H4 (cell line): ENCODE measurements at regions not wholly inside any gene's neighbourhood (a gene's known extent, or its start where the extent isn't known, plus 50 kb on each side); places are given as distances from the start of the nearest gene placed in this dataset.

Experiments used
- DNase-seq: peaks from one replicate; pipeline ENCODE4 v3.0.0-alpha.2; 2015; ENCODE audit warnings: low spot score

- DNase-seq: no peak
These were observed 154.4 kb upstream of the MKLN1 start for GRCh38 chr7:131173145-131173890.

DNA sequence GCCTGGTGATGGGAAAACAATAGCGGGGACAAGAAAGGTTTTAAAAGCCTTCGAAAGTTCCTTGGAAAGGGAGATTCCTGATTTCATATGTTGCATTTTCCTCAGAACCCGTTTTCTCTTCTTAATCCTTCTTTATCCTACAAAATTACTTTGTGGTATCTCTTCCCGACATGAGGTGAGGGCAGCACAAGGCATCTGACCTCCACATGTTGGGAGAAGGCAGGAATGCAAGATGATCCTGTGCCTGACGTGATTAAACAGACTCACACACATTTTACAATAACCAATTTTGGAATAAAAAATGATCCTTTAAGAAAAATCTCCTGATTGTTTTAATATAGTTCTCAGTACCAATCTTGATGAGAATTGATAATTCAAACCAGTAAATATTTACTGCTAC, 153.3 kb upstream of the MKLN1 start:
- DNase-seq: no peak

GRCh38 chr7:131174855-131175254, 152.8 kb upstream of the MKLN1 start:
- DNase-seq: no peak

DNA sequence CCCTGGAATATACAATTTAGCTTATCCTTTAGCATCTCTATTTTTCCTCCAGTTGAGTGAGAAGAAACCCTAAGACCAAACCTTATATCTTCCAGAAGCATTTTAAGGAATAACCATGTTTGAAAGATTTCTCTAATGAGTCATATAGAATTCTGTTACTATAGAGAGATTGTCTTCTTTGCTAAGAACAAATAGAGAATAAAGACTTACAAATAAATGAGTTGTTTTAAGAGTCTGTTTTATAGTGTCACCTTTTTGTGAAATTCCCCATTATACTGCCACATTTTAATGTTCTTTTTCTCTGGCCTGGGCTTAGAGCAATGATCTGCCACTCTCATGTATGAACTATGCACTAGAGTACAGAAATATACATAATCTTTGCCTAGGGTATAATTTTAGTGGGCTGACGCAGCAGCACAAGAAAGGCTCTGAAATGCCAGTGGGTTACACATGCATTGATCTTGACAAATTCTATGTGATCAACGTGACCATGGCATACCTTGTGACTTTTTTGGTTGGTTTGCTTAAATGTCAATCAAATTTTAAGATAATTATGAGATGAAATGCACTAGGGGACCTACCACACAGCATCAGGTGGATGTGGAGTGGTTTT, 145.1 kb upstream of the MKLN1 start:
- DNase-seq: no peak

GRCh38 chr7:131183072-131183471, 144.6 kb upstream of the MKLN1 start:
- no peak for DNase-seq

DNA sequence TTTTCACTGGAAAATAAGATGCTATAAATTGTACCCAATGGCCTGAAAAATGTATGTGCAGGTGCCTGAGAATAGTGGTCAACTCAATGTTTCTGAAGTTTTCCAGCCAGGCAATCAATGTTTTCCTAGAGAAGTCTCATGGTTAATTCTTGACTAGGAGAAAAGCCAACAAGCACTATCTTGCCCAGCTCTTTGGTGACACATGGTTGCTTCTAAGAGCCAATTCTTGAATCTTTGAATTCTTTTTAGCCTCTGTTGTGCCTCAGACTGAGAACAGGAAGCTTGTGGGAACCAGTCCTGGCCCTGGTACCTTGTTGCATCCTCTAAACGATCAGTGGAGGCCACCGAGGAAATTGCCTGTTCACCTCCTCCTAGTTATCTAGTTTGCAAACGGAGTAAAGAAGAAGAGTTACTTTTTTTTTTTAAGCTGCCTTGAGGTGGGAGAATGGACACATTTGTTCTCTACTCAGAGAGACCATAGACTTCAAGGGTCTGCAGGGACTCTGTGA, 144.0 kb upstream of the MKLN1 start:
- no peak for DNase-seq

DNA sequence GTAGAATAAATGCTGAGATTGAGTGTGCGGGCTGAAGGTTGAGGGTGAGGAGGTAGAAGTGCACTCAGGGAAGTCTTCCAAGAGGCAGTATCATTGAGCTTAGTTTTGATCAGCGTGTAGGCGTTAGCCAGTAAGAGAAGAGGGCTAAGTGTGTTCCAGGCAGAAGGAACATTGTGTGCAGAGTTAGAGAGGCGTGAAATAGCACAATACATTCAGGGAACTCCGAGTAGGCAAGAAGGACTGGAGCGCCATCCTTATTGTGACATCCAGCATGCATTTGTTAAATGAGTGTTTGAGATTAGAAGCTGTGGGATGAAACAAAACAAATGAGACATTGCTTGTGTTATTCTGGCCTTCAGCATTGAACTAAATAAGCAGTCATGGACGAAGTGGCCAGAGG, 140.9 kb upstream of the MKLN1 start:
- no peak for DNase-seq

- peak; percentile 83 for DNase-seq
These were observed 139.0 kb upstream of the MKLN1 start for GRCh38 chr7:131188367-131189339.

DNA sequence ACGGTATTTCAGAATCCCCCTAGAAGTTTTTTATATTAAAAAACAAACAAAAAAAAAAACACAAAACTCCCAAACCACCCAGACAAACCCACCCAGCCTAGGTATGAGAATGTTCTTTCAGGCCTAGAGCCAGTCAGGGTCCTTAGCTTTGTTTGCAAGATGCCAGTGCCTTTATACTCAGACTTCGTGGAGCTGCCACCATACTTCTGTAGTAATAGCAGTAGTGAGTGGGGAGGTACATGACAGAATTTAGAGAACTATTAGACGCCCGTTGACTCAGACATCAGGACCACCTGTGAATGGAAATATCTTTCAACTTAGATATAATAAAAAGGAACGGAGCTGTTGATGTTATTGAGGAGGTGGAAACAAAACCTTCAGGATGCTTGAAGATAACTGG, 138.2 kb upstream of the MKLN1 start:
- DNase-seq: no peak

- DNase-seq: no peak
These were observed 137.5 kb upstream of the MKLN1 start for GRCh38 chr7:131190146-131190545.

- DNase-seq: no peak
These were observed 137.1 kb upstream of the MKLN1 start for GRCh38 chr7:131190581-131190980.

DNA sequence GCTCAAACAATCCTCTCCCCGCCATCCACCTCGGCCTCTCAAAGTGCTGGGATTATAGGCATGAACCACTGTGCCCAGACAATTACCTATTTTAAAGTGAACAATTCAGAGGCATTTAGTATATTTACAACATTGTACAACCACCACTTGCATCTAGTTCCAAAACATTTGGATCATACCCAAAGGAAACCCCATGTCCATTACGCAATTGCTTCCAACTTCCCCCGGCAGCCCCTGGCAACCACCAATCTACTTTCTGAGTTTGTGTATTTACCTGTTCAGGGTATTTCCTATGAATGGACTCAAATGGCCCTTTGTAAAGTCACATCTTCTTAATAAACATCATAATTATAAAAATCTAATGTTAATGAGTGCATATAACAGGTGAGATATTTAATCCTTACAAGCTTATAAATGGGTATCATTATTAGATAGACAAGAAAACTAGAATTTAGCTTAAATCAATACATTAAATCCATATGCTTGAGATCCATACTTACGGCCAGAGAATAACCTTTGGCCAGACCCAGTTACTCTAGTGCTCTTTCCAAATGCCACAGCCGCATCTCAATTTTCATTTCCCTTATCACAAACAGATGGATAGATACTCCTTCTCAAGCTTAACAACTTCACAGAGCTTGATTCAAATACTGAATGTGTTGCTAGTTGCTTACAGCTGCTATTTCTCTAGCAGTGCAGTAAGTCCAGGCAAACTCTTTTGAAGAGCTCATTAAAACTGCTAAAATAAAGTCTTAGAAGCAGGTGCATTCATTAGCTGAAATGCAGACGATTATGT, 133.4 kb upstream of the MKLN1 start:
- DNase-seq: peak; percentile 17

DNA sequence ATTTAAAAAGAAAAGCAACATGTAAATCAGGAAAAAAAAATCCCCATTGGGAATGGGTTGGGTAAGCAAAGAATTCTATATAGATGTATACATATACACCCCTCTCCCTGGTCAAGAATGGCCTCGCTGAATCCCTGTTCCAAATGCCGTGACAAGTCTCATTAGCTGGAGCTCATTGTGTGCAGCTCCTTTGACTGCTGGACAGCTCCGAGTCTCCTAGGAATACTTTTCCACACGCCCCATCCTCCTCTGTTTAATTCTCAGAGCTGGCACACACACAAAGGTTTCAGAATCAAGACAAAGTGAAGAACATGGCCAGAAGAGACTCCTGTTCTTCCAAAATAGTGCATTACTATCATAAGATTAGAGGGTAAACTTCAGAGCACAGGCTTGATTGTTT, 130.9 kb upstream of the MKLN1 start:
- DNase-seq: no peak

DNA sequence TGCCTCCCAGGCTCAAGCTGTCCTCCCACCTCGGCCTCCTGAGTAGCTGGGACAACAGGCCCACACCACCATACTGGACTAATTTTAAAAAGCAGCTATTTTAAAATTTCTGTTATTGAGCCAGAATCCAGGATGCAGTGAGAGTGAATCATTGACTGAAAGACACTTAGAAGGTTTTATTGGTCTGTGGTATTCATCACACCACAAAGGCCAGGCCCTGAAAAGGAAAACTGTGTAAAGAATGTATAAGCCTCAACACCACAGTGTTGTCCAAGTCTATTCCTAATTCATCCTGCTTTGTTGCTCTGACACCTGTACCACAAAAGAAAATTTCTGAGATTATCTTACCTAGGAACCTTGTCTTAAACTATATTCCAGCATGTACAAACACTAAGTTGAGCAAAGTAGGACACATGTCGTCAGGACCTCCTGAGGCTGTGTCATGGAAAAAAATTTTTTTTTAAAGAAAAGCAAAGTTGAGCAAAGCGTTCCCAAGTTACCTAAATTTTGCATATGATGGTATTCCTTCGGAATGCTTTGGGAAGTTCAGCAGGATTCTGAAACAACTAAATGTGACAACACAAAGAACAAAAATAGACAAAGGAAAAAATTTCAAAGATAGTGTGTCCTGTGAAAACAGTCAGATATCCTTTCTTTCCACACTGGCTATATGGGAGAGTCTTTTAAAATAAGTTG, 129.6 kb upstream of the MKLN1 start:
- peak; percentile 22 for DNase-seq

- no peak for DNase-seq
These were observed 125.2 kb upstream of the MKLN1 start for GRCh38 chr7:131202451-131202850.

DNA sequence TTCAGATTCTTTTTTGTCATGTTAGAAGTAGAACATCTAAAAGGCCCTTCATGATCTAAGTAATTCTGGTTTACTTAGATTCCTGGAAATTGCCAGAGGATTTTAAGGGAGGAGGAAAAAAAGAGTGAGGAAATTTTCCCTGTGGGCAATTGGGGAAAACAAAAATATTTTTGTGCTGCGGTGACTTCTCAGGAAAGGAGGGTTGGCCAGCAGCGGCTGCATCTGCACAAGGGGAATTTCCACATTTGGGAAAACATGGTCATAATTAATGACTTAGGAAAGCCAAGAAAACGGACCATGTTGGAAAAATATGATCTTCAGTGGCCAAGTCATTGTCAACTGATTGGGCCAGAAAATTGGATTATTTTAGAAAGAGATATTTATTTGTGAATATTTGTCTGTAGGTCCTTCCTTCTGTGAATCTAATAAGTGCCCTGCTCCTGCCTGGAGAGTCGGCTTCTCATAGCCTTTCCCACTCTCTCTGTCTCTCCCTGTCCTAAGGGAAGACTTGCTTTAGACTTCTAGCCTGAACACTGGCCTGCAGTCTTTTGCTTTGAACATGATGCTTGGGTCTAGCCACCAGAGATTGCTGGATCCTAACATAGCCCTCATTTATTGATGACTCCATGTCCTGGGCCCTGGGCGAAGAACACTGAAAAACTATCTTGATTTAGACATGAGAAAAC, 124.2 kb upstream of the MKLN1 start:
- no peak for DNase-seq

- DNase-seq: no peak
These were observed 118.9 kb upstream of the MKLN1 start for GRCh38 chr7:131208777-131209176.

DNA sequence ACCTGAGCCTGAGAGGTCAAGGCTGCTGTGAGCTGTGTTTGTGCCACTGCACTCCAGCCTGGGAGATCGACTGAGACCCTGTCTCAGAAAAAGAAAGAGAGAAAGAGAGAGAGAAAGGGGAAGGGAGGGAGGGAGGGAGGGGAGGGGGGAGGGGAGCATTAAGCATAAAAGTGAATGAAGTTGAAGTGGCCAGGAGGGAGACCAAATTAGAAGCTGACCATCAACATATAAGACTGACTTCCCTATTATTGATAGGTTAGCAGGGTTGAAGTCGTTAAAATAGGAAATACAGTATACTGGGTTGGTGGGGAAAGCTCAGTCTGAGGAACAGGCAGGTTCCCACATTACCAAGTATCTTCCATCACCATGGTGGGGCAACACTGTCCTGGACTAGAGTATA, 117.1 kb upstream of the MKLN1 start:
- DNase-seq: no peak

- no peak for DNase-seq
These were observed 116.2 kb upstream of the MKLN1 start for GRCh38 chr7:131211500-131211899.

GRCh38 chr7:131212114-131212513, 115.6 kb upstream of the MKLN1 start:
- no peak for DNase-seq
